COLO668 (cell line): ENCODE measurements at regions not wholly inside any gene's neighbourhood (a gene's known extent, or its start where the extent isn't known, plus 50 kb on each side); places are given as distances from the start of the nearest gene placed in this dataset.

Experiments used
- DNase-seq: peaks from one replicate; lab custom pipeline; 2025; ENCODE audit not compliant: unreplicated experiment; lab: John Stamatoyannopoulos, UW

DNA sequence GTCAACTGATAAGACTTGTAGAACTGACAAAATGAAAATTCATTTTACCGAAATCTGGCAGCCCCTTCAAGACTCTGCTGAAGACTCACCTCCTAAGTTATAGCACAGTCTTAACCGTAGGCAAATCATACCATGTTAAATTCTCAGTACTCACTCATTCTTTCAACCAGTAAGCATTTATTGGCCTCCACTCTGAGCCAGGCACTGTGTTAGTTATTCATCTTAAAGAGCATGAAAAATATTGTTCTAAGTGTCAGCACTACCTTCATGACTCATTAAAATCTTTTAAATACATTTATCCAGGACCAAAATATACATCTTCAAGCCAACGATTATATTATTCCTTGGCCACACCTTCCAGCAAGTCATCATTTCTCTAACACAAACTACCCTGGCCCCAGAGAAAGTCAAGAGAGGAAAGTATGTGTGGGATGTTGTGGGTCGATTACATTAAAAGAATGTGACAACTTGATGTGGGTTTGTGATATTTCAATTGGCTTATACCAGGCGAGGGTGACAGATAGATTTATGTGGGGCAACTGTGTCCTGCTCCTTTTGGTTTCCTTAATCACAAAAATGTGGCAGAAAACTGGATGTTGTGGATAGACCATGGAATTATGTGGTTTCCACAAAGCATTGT, 55.0 kb downstream of the TMEM30B start:
- DNase-seq = no peak

DNA sequence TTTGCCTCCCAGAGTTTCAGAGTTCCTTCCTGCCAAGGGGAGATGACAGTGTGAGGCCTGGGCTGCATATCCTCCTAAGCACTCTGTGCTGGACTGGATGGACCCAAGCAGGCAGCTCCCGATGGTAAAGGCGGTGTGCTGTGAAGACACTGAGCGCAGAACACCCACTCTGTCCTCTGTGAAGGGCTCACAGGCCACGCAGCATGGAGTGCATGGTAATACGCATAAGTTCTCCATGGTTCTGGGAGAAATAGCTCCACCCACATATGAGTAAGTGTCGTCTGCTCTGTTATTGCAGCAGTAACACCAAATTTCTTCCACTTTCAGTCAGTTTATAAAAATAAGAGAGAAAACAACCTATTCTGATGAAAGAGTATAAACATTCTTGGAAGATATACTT, 55.8 kb downstream of the TMEM30B start:
- DNase-seq = no peak

DNA sequence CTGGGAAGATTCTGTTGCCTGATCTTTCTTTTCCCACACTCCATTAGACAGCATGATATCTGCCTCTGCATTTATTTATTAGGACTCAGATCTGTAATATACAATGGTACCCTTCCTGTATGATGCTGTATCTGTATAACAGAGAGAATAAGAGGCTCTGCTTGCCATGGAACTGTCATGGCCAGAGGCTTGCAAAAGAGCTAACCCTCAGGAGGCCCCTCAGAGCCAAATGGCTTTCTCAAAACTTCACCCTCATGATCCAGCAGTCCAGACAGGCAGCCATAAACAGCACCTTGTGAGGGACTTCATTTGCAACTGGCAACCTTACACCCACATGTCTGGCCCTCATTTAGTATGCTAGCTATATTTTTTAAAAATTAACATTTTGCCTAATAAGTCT, 57.6 kb downstream of the TMEM30B start:
- no peak for DNase-seq

DNA sequence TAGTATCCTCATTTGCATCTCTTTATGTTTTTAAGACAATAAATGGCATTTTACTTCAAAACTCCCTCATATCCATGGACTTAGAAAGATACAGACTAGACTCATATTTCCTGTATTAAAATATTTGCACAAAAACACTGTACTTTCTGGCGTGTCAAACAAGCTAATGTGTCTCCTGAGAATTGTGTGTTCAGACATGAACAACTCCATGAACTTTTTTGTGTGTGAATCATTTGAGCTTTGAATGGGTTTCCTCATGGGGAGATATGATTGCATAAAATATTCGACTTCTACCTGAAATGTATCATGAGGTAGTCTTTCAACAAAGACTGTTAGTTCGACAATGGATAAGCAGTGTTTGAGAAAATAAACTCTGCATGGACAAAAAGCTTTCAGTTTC, 58.8 kb downstream of the TMEM30B start:
- DNase-seq = no peak

DNA sequence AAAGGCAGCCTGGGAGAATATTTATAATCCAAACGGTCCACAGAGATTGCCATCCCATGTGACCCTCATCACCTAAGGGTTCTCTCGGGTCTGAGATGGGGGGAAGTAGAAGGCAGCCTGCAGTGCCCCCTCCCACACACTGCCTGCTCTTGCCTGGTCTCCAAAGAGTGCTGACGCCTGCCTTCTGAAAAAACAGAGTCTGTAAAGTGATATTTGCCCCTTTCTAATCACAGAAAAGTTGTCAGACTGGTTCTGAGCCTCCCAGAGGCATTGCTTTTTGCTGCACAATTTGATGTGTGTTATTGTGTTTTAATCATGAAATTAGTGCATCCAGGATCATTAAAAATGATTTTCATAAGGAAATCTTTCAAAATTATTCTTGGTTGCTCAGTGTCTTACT, 59.2 kb downstream of the TMEM30B start:
- no peak for DNase-seq

DNA sequence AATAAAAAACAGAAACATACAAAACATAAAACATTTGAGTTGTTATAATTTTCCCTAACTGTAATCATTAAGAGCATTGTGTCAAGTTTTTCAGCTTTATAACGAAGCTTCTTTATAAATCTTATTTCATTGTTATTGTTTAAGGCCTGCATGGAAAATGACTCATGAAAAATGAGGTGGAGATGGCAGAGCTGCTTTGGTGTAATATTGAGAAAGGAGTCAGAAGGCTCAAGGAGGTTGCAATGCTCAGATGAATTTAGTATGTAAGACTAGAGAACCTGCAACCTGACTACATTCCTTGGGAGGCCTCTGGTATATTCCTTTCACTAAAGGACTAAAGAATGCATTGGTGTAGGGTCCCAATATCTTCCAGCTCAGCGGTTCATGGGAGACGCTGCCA, 61.5 kb downstream of the TMEM30B start:
- DNase-seq = no peak

DNA sequence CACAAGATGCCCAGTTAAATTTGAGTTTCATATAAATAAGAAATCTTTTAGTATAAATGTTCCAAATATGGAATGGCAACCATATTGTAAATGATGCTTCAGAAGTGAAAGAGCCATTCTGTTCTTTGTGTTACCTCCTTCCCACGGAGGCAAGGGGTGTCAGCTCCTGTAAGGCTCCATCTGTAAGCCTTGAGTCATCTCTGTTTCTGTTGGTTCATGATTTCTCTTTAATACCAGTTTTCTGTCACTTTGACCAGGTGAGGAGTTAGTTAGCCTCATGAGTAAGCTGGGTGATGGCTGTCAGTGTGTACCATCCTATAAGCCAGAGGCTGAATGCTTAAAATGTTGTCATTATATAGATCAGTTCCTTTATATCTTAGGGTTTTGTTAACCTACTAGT, 61.9 kb downstream of the TMEM30B start:
- no peak for DNase-seq

DNA sequence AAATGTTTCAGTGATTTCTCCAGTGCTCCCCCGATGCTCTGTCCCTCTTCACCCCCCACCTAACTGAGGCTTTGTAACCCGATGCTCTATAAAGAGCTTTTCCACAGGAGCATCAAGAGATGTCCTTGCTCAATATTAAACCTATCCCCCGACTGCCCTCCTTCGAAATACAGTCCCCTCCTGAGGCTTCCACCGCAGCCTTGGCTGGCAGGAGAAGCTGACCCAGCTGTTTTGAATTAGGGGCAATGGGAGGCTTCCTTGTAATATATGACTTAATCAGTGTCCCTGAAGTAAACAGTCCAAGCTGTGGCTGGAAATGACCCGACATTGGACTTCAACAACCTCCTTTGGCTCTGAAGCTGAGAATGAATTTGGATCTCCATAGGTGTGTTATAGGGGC, 62.4 kb downstream of the TMEM30B start:
- DNase-seq = no peak

DNA sequence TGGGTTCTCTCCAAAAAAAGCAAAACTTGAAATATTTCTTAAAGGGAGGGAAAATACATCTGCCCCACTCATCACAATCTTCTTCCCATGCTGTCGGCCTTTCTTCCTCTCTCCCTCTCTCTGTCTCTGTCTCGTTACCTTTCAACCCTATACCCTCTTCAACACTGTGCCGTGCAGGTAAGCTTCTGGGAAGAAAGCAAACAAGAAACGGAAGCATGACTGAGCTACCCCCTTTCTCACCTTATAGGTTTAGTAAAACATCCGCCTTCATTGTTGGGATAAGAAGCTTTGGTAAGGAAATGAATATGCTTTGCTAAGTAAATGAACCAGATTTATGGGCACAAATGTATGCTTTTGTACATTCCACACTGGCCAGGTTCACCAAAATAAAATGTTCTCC, 63.0 kb downstream of the TMEM30B start:
- DNase-seq = no peak

DNA sequence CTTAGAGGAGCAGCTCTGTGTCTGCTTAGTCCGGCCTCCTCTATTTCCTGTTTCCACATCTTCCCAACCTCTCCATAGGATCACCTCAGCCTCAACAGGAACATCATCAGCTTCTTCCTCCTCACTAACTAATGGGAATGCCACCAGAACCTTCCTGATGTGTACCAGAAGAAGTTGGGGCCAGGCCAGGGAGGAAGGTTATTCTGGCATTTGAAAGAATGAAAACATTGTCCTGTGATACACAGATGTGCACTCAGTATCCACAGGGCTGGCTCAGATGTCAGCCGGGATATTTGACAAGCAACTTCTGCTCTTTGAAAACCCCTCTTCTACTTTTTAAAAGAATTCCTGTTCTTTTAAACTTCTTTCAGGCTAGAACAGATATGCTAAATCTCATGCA, 63.6 kb downstream of the TMEM30B start:
- no peak for DNase-seq

DNA sequence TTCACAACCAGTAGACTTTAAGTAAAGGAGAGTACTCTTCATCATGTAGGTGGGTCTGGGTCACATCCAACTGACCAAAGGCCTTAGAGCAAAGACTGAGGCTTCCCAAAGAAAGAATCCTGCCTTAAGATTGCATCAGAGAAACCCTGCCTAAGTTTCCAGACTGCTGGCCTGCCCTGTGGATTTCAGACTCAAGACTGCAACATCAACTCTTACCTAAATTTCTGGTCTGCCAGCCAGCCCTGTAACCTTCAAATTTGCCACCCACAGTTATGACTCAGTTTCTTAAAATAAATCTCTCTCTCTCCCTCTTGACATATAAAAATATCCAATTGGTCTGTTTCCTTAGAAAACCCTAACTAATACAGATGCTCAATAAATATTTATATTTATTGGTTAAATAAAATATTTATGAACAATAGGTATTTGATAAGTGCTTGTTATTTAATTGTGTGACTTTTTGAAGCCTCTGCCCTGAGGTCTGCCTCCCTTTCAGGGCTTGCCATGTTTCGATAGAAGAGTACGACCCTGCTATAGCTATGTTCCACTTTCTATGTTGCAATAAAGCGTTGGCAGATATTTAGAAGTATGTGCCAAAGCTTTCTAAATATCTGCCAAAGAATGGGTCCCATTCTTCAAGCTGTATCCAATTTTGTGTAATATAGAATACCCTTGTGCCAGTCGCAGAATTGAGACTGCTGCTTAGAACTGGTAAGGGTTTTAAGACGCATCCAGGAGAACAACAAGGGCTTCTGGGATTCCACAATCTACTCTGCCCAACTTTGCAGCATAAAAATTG, 65.7 kb downstream of the TMEM30B start:
- no peak for DNase-seq

DNA sequence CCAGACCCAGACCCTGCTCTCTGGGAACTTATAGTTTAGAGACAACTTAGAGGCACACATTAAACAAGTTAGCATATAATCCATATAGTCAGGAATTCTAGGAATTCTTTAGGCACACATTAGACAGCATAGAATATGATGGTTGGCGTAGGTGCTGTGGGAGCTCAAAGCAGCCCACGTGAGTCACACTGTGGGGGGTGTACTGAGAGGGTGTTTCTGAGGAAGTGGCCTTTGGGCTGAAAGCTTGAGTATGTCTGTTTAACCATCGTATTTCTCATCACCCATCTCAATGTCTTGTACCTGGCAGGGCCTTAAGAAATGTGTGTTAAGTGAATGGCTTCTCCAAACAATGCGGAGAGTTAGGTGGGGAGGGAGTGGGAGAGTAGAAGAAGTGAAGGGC, 67.2 kb downstream of the TMEM30B start:
- DNase-seq = no peak

DNA sequence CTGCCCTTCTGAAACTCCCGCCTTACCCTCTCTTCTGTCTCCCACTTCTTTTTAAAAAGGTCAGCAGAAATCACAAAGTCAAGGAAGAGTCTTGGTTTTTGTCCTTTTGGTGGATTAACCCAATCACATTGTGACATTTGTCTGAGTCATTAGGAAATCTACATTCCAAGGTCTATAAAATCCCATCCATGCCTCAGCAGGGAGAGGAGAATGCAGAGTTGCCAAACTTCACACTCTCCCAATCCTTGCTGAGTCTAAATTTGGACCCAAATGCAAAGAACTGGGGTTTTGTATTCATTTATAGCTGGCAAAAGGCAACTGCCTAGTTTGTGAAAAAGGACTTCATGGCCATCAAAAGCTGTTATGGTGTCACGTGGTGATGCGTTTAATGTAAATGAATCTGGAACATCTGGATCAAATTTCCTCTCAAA, 67.9 kb downstream of the TMEM30B start:
- no peak for DNase-seq

DNA sequence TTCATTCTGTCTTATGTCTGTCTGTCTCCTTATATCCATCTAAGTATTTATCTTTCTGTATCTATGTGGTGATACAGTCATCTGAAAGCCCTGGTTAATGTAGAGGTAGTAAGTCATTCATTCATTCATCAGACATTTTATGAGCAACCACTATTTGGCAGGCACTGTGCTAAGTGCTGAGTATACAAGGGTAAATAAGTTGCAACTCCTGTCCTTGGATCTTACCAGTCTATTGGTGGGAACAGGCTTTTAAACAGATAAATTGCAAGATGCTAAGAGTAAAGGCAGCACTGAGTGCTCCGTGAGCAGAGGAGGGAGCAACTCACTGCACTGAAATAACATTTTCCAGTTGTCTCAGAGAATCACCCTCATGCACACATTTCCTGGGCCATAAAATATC, 68.6 kb downstream of the TMEM30B start:
- DNase-seq = no peak

DNA sequence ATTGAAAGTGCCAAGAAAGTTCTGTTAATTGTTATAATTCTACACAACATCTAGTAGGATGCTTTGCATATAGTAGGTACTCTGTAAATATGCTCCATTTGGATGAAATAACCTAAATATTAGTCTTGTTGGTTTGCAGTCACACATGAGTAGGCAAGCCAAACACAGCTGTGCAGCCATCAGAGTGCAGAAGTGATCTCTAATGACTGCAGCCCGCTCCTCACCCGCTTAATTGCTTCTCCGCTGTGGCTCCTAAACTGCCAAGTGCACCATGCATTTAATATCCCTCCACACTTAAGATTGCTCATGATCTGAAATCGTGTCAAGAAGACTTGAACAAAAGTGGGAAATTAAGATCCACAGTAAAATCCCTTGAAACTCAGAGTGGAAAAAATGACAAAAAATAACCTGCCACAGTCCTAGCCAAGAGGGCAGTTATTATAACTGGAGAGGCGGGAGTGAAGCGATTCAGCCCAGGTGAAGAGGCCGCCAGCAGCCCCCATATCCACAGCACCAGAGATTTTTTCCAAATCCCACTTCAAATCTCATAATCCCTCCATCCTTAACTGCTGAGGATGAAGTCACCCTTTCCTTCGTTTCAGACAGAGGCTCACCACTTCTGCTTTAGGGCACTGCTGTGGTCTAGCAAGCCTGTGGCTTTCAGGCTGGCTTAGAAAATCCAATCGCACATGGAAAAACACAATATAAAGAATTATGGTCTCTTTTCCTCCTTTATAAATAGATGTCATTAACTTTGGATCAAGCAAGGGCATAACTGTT, 69.5 kb downstream of the TMEM30B start:
- DNase-seq = peak; percentile 78

DNA sequence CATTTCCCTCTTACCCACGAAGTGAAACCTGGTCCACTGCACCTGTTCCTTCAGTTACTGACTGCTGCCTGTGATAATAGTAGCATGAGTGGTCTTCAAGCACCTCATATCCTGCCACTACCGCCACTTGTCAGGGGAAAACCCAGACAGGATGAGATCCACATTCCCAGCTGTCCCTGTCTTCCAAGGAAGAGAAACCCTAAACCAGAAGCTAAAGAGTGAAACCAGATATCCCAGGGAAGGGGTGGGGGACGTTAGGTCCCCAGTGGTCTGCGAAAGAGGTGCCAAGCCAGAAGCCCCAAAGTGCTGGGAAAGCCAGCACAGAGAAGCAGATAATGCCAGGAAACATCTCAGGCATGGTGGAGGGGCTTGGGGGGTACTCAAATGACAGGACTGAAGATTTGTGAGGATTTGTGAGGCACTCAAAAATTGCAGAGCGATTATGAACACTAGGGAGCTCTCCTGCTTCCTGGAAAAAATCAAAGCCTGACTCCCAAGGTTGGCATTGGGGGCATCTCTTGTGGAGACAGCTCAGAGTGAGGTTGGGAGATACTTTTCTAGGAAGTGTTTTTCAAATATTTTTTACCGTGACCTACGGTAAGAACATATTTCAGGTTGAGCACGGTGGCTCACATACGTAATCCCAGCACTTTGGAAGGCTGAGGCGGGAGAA, 77.9 kb downstream of the TMEM30B start:
- peak; percentile 37 for DNase-seq

DNA sequence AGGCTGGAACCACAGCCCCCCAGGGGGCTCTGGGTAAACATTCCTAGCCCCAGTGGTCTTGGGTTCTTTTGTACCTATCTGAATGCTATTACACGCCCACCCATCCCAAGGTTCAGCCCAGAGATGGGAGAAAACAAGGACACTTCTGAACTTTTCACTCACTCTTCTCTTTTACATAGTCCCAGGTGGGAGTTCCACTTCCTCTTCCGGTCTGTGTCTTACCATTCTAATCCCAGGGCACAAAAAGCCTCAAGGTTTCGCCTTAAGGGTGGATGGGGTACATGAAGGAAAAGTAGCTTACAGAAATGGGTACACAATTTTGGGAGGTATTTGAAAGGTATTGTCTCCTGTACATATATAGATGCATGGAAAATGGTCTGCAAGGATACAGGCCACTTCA, 79.0 kb downstream of the TMEM30B start:
- DNase-seq = no peak

DNA sequence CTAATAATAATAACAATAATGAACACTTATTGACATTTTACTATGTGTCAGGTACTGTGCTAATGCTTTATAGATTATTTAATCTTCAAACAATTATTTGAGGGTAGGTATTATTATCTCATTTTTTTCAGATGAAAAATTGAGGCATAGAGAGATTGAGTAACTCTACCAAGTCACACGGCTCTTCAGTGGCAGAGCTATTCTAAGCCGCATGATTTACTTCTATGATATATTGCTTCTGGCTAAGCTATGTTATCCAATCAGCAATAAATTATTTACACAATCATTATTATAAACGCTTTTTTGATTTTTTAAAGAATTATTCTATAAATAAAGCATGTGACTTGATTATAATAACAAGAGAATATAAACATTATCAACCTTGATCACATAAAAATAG, 80.0 kb downstream of the TMEM30B start:
- DNase-seq = no peak

DNA sequence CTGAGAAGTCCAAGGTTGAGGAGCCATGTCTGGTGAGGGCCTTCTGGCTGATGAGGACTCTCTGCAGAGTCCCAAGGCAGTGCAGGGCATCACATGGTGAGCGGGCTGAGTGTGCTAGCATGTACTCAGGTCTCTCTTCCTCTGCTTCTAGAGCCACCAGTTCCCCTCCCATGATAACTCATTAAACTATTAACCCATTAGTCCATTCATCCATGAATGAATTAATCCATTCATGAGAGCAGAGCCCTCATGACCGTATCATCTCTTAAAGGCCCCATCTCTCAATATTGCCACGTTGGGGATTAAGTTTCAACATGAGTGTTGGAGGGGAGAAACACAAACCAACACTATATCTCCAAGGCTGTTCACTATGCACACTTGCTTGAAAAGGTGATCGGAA, 83.7 kb downstream of the TMEM30B start:
- no peak for DNase-seq

DNA sequence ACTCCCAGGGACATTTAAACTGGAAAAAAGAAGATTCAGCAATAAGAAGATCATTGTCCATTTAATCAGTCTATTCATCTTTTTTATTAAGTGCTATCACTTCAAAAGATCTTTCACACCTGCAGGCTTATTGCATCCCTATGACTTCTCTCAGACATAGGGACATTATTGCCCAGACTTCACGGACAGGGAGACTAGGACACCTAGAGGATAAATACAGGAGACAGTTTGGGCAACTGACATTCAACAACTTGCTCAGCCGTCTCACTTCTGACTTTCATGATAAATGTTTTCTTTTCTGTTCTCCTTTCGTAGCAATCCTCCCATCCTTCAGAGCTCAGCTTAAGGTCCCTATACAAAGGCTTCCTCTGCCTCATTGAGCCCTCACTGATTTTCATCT, 84.3 kb downstream of the TMEM30B start:
- DNase-seq = no peak

DNA sequence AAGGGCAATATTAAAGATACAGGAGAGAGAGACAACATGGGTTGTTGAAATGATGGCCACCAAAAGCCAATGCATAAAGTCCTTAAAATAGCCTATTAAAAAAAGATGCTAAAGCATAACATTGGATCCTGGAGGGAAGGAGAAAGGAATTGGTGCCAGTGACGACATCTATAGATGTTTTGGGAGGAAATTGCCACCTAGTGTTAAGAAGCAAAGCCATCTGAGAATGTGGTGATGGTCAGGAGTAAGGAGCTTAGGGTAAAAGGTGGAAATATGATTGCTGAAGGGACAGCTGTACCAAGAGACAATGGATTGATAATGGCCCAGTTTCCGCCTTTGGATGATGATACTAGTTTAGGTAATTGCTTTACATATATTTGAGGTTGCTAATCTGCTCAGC, 85.1 kb downstream of the TMEM30B start:
- no peak for DNase-seq

DNA sequence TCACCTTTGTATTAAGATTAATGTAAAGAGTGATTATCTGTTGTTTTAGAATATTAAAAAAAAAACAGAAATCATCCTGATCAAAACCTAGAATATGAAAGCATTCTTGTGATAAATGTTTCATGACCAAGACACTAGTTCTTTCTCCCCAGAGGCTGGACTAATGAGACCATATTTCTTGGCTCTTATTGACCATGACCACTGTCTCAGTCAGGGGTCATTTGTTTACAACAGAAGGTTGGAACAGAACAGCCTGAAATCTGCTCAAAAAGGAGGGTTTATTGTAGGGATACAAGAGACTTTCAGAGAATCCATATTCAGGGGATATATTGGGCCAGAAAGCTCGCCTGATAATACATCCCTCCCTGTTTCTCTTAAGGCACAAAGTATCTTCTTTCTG, 87.7 kb downstream of the TMEM30B start:
- no peak for DNase-seq
